RWPE2 (cell line): ENCODE measurements at regions not wholly inside any gene's neighbourhood (a gene's known extent, or its start where the extent isn't known, plus 50 kb on each side); places are given as distances from the start of the nearest gene placed in this dataset.

Experiments used
- ATAC-seq: fragments of 200-7000 bp; cut with Tn5 transposase; 3 replicates; pipeline ENCODE4 v1.9.1; 2021; ENCODE audit warnings: low read depth
- DNase-seq: peaks from one replicate; pipeline ENCODE4 v3.0.0-alpha.2; 2020; ENCODE audit warnings: low spot score
- H3K27ac ChIP-seq: fragments of 450-650 bp; 2 replicates; pipeline ENCODE4 v1.5.1; 2017; ENCODE audit warnings: mild to moderate bottlenecking; ENCODE audit not compliant: poor library complexity, severe bottlenecking
- H3K27me3 ChIP-seq: fragments of 250-450 bp; sonication (Bioruptor Pico); 2 replicates; pipeline ENCODE4 v1.5.1; 2021; ENCODE audit warnings: mild to moderate bottlenecking, moderate library complexity; ENCODE audit not compliant: insufficient read depth, poor library complexity, severe bottlenecking
- H3K36me3 ChIP-seq: fragments of 250-450 bp; sonication (Bioruptor Pico); 2 replicates; pipeline ENCODE4 v1.5.1; 2020; ENCODE audit warnings: low read depth, mild to moderate bottlenecking, moderate library complexity
- H3K4me1 ChIP-seq: fragments of 250-450 bp; sonication (Bioruptor Pico); 2 replicates; pipeline ENCODE4 v1.5.1; 2021; ENCODE audit warnings: mild to moderate bottlenecking, moderate library complexity; ENCODE audit not compliant: insufficient read depth, poor library complexity, severe bottlenecking
- H3K4me3 ChIP-seq: fragments of 250-450 bp; sonication (Bioruptor Pico); 2 replicates; pipeline ENCODE4 v1.5.1; 2021; ENCODE audit warnings: mild to moderate bottlenecking, moderate library complexity; ENCODE audit not compliant: severe bottlenecking
- H3K9me3 ChIP-seq: fragments of 250-450 bp; sonication (Bioruptor Pico); 2 replicates; pipeline ENCODE4 v1.5.1; 2021; ENCODE audit warnings: mild to moderate bottlenecking, moderate library complexity; ENCODE audit not compliant: severe bottlenecking
- CTCF ChIP-seq: fragments of 450-650 bp; IDR thresholded peaks from one replicate; pipeline ENCODE4 v1.5.1; 2017; ENCODE audit warnings: mild to moderate bottlenecking, moderate library complexity; ENCODE audit not compliant: poor library complexity, severe bottlenecking

DNA sequence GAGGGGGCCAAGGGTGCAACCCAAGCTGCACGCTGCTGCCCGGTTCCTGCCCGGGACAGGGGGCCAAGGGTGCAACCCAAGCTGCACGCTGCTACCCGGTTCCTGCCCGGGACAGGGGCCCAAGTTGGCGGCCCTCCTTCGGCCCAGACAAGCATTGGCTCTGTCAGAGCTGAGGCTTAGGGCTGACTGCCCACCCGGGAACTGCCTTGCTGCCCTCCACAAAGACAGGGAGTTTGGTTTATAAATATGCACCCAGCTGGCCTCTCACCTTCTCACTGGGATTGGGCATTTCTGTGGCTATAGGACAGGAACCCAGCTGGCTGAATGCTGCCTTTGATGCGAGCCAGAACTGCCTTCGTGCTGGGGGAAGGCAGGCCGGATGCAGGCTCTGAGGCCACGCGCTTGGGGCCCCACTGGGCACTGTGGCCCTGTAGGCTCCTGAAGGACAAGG, 105.7 kb downstream of the IRX5 start:
- Histone ChIP-seq H3K27ac (no peak overlapping the region), H3K27me3 (no peaks in the 10 kb centered on the region), H3K36me3 (no peaks in the 10 kb centered on the region), H3K4me1 (peaks cover 11% of the 10 kb centered on the region), H3K9me3 (no peaks in the 10 kb centered on the region), H3K4me3 (no peak overlapping the region)
- no peak for ATAC-seq
- no peak for DNase-seq
- TF ChIP-seq CTCF = no peak

GRCh38 chr16:55037046-55037445, 106.4 kb downstream of the IRX5 start:
- no peak for TF ChIP-seq CTCF
- DNase-seq = no peak
- no peaks in the 10 kb centered on the region for H3K9me3 ChIP-seq
- no peak overlapping the region for H3K4me3 ChIP-seq
- no peaks in the 10 kb centered on the region for H3K36me3 ChIP-seq
- H3K27me3 ChIP-seq = no peaks in the 10 kb centered on the region
- H3K27ac ChIP-seq = no peak overlapping the region
- ATAC-seq = no peak
- peaks cover 11% of the 10 kb centered on the region for H3K4me1 ChIP-seq

GRCh38 chr16:55037966-55038365, 107.3 kb downstream of the IRX5 start:
- peaks cover 11% of the 10 kb centered on the region for H3K4me1 ChIP-seq
- H3K9me3 ChIP-seq = no peaks in the 10 kb centered on the region
- no peak for DNase-seq
- no peak overlapping the region for H3K27ac ChIP-seq
- no peak overlapping the region for H3K4me3 ChIP-seq
- no peak for TF ChIP-seq CTCF
- no peaks in the 10 kb centered on the region for H3K36me3 ChIP-seq
- no peak for ATAC-seq
- no peaks in the 10 kb centered on the region for H3K27me3 ChIP-seq

- H3K27ac ChIP-seq = peak overlapping the region; percentile 14
- no peaks in the 10 kb centered on the region for H3K36me3 ChIP-seq
- H3K4me3 ChIP-seq = no peak overlapping the region
- peaks cover 11% of the 10 kb centered on the region for H3K4me1 ChIP-seq
- ATAC-seq = no peak
- H3K9me3 ChIP-seq = no peaks in the 10 kb centered on the region
- no peak for DNase-seq
- TF ChIP-seq CTCF = no peak
- H3K27me3 ChIP-seq = no peaks in the 10 kb centered on the region
Observed at GRCh38 chr16:55039042-55039441, 108.4 kb downstream of the IRX5 start.

GRCh38 chr16:55039511-55039910, 108.8 kb downstream of the IRX5 start:
- peak; percentile 99 for ATAC-seq
- no peaks in the 10 kb centered on the region for H3K9me3 ChIP-seq

More at GRCh38 chr16:55039511-55039910, 108.8 kb downstream of the IRX5 start:
- peaks cover 11% of the 10 kb centered on the region for H3K4me1 ChIP-seq
- peak overlapping the region; percentile 14 for H3K27ac ChIP-seq
- no peaks in the 10 kb centered on the region for H3K36me3 ChIP-seq
- no peak overlapping the region for H3K4me3 ChIP-seq
- no peaks in the 10 kb centered on the region for H3K27me3 ChIP-seq
- DNase-seq = peak; percentile 78
- peak; percentile 48 for TF ChIP-seq CTCF
